GM20000 (cell line): ENCODE measurements at regions not wholly inside any gene's neighbourhood (a gene's known extent, or its start where the extent isn't known, plus 50 kb on each side); places are given as distances from the start of the nearest gene placed in this dataset.
"Not testable (repeated sequence)": the region's sequence is repeated elsewhere in the genome, so short reads cannot be mapped to it uniquely, and the experiment has no call there.

Experiments used
- DNase-seq: peaks from one replicate; pipeline ENCODE4 v3.0.0; 2012; ENCODE audit warnings: low spot score
- CTCF ChIP-seq: IDR thresholded peaks from 2 replicates; pipeline ENCODE4 v1.5.1; 2012; ENCODE audit warnings: mild to moderate bottlenecking, control low read depth; ENCODE audit errors: extremely low read depth, missing control alignments

- no peak for DNase-seq
- no peak for TF ChIP-seq CTCF
These were observed 152.9 kb downstream of the CYP26A1 start for GRCh38 chr10:93226619-93227018.

- not testable (repeated sequence) for DNase-seq
These were observed 156.9 kb downstream of the CYP26A1 start for GRCh38 chr10:93230596-93230995.

DNA sequence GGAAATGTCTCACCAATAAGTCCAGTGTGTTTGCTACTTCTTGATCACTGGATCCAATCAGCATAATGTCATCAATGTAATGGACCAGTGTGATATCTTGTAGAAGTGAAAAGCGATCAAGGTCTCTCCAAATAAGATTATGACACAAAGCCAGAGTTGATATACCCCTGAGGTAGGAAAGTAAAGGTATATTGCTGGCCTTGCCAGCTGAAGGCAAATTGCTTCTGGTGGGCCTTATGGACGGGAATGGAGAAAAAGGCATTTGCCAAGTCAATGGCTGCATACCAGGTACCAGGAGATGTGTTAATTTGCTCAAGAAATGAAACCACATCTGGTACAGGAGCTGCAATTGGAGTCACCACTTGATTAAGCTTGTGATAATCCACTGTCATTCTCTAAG is 158.5 kb downstream of the CYP26A1 start:
- DNase-seq, result not testable (repeated sequence)

DNA sequence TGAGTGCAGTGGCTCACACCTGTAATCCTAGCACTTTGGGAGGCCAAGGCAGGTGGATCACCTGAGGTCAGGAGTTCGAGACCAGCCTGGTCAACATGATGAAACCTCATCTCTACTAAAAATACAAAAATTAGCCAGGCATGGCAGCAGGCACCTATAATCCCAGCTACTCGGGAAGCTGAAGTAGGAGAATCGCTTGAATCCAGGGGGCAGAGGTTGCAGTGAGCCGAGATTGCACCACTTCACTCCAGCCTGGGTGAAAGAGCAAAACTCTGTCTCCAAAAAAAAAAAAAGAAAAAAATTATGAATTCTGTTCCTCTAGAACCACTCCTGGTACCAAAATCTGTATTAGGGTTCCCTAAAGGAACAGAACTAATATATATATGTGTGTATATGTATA is 161.2 kb downstream of the CYP26A1 start:
- DNase-seq, result not testable (repeated sequence)

DNA sequence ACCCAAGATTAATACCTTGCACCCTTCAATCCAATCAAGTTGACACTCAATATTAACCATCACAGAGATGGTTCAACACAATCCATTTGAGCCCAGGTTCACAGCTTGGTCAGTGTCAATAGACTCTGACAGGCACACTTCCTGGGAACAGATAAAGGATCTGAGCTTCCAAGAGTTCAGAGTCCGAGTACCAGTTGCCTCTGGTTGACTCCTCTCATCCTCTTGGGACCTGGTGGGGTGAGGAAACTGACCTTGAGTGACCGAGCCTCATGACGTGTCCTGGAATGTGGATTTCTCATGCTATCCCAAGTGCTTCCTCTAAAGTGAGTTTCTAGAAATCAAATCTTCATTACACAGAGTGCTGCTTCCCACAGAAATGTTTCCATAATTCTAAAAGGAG is 162.0 kb downstream of the CYP26A1 start:
- no peak for TF ChIP-seq CTCF
- DNase-seq, result no peak

DNA sequence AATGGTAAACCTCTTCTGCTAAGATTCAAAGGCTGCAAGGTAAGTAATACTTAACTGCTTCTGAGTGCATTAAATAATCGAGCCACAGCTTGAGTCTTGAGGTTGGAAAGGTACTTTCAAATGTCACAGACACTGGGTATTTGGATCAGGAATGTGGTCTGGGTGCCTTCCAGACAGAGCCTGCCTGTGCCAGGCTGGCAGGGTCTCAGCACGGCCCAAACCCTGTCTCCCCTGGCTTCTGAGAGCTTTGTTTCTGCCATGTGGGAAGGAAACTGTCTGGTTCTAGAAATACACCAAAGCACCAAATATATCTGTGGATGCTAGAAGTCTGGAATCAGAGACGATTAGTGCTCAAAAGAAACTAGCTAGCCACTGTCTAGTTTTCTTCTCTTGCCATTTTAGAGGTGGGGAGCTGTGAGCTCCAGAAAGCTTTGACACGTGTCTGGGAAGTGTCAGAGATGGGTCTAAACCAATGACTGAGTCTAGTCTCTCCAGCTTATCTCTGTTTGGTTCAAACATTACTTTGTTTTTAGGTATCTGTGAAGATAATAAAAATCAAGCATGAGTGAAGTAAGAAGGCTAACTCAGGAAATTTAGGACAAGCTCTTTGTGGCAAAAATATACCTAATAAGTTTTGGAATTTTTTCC is 162.8 kb downstream of the CYP26A1 start:
- TF ChIP-seq CTCF, result no peak

DNA sequence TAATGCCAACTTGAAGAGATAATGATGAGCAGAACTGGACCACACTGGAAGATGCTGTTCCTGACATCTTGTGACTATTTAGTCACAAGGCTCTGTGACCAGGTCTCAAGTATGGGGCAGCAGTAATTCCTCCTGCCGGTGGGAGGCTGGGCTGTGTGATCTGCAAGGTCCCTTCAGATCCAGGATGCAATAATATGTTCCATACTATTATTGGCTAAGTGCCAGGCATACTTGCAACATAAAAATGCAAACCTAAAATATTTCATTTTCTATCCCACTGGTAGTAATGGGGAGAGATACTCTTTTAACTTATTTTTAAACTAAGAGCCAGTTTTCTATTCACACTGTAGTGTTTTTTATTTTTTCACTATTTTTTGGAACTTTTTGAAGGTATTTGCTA is 171.5 kb downstream of the CYP26A1 start:
- DNase-seq, result no peak
- TF ChIP-seq CTCF, result no peak

More for the DNA sequence above, 162.8 kb downstream of the CYP26A1 start:
- no peak for DNase-seq

- no peak for DNase-seq
These were observed 172.1 kb downstream of the CYP26A1 start for GRCh38 chr10:93245779-93246178.

More at GRCh38 chr10:93245779-93246178, 172.1 kb downstream of the CYP26A1 start:
- no peak for TF ChIP-seq CTCF
